Coronary artery (tissue), 2 donors: ENCODE measurements at regions not wholly inside any gene's neighbourhood (a gene's known extent, or its start where the extent isn't known, plus 50 kb on each side); places are given as distances from the start of the nearest gene placed in this dataset.

Experiments
- DNase-seq: peaks from one replicate; pipeline ENCODE4 v3.0.0-alpha.2; 2017; ENCODE audit warnings: low spot score
- H3K27ac ChIP-seq, 2 donors: fragments of 200-600 bp; sonication (generic); one replicate each; pipeline ENCODE4 v1.5.1; 2016 to 2019
- H3K4me3 ChIP-seq: fragments of 200-600 bp; sonication (generic); 2 replicates; pipeline ENCODE4 v1.5.1; 2016; ENCODE audit warnings: mild to moderate bottlenecking, moderate library complexity
- TF ChIP-seq, protein P1 (sequence below): fragments of 200-600 bp; sonication (generic); IDR thresholded peaks from one replicate; pipeline ENCODE4 v1.5.1; 2019; ENCODE audit warnings: antibody characterized with exemption

DNA sequence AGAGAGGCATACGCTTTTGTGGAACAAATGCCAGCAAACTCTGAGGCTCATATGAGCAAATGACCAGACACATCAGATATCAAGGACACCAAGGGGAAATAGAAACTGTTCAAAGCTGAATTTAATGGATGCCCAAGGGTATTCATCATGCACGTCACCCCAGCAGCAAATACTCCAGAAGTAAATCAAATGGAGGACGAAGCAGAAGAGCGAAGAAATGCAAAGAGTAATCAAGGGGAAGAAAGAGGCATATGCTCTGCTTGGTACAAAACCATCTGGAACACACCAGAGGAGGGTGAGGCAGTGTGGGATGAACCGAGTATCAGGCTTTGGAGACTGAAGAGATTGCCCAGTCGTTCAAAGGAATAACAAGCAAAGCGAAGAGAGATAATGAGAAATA is 232.6 kb upstream of the EGLN3 start:
- no peak for DNase-seq
- TF ChIP-seq, protein P1, sequence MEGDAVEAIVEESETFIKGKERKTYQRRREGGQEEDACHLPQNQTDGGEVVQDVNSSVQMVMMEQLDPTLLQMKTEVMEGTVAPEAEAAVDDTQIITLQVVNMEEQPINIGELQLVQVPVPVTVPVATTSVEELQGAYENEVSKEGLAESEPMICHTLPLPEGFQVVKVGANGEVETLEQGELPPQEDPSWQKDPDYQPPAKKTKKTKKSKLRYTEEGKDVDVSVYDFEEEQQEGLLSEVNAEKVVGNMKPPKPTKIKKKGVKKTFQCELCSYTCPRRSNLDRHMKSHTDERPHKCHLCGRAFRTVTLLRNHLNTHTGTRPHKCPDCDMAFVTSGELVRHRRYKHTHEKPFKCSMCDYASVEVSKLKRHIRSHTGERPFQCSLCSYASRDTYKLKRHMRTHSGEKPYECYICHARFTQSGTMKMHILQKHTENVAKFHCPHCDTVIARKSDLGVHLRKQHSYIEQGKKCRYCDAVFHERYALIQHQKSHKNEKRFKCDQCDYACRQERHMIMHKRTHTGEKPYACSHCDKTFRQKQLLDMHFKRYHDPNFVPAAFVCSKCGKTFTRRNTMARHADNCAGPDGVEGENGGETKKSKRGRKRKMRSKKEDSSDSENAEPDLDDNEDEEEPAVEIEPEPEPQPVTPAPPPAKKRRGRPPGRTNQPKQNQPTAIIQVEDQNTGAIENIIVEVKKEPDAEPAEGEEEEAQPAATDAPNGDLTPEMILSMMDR, result no peak
- no peak overlapping the region for H3K27ac ChIP-seq
- no peak overlapping the region for H3K4me3 ChIP-seq

DNA sequence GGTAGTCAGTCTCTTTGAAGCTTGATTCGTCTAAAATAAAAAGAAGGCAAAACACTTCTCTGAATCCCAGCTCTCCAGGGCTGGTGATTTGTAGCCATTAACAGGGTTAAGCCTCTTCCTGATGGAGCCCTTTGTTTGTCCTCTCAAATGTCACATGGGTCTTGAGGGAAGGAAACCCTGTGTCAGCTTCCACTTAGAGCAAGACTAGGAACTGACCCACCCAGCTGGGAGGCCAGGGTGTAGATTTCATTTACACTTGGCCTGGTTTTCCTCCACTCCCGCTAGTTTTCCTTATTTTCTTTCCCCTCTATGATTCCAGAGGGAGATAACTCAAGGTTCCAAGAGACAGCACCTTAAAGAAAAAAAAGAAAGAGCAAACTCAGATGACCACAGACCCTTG is 230.5 kb upstream of the EGLN3 start:
- TF ChIP-seq, protein P1, result no peak
- no peak for DNase-seq

DNA sequence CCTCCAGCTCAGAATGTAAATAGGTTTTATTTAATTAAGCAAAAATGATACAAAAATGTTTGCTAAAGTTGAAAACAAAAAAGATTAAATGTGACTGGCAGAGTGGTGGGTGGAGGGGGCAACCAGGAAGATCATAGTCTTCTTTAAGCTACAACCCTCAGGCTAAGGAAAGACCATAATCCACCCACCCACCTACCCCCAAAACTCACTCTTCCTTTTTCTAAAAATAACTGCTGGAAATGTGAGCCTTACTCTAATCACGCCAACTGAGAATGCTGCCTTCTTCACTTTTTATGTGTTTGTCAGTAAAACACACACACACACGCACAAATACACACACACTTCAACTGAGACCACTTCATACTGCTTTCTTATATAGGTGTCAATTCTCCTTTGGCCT is 230.0 kb upstream of the EGLN3 start:
- Histone ChIP-seq H3K27ac (no peak overlapping the region), H3K4me3 (no peak overlapping the region)
- TF ChIP-seq, protein P1, result no peak
- no peak for DNase-seq

More for the DNA sequence above, 230.5 kb upstream of the EGLN3 start:
- no peak overlapping the region for H3K4me3 ChIP-seq
- no peak overlapping the region for H3K27ac ChIP-seq

DNA sequence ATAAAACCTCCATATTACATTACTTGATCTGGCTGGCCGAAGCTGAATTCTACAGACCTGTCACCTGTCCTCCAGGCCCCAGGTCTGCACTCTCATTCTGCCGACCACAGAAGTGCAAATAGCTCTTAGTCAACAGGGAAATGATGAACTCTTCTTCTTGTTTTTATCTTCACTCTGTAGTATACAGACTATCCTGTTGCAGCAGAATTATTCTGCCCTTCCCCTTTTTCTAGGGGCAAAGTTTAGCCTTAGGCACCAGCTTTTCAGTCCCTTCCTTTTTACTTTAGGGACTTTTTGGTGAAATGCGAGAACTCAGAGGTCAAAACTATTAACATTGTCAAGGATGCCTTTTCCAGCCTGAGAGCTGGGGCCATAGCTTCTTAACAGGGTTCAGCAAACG is 229.6 kb upstream of the EGLN3 start:
- TF ChIP-seq, protein P1, result no peak
- no peak for DNase-seq
- H3K4me3 ChIP-seq, result no peak overlapping the region
- H3K27ac ChIP-seq, result no peak overlapping the region

- TF ChIP-seq, protein P1, result no peak
- no peak overlapping the region for H3K27ac ChIP-seq
- no peak overlapping the region for H3K4me3 ChIP-seq
- DNase-seq, result no peak
These were observed 228.9 kb upstream of the EGLN3 start for GRCh38 chr14:34179727-34180126.

- TF ChIP-seq, protein P1, result no peak
- no peak for DNase-seq
- no peak overlapping the region for H3K27ac ChIP-seq
- no peak overlapping the region for H3K4me3 ChIP-seq
These were observed 226.6 kb upstream of the EGLN3 start for GRCh38 chr14:34177466-34177865.

DNA sequence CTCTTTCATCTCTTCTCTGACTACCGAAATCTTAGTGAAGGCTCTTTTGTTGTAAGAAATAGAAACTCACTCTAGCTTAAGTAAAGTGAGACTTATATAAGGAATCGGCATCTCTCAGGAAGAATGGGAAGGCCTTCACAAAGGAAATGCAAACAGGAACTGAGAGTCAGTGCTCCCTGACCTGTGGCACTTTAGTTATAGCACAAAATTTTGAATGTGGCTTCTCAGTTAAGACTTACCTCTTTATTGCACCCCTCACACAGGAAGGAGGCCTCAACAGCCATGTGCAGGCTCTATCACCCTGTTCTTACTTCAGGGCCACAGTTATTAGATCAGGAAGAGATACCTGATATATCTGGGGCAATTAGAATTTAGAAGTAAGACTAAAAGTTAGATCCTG is 224.7 kb upstream of the EGLN3 start:
- Histone ChIP-seq H3K27ac (no peak overlapping the region), H3K4me3 (no peak overlapping the region)
- TF ChIP-seq, protein P1, result no peak
- no peak for DNase-seq
